CD4-positive, CD25-positive, alpha-beta regulatory T cell (primary cell): ENCODE measurements at regions not wholly inside any gene's neighbourhood (a gene's known extent, or its start where the extent isn't known, plus 50 kb on each side); places are given as distances from the start of the nearest gene placed in this dataset.
"Not testable (repeated sequence)": the region's sequence is repeated elsewhere in the genome, so short reads cannot be mapped to it uniquely, and the experiment has no call there.

Source experiments
- ATAC-seq, 2 donors: fragments of 150-1000 bp; cut with Tn5 transposase; one replicate each; pipeline ENCODE4 v1.10.0; 2021; ENCODE audit warnings: low read depth in 2 of 2, moderate number of reproducible peaks in 2 of 2, moderate library complexity in 1 of 2
- DNase-seq, 3 donors: peaks; one replicate each; pipeline versions ENCODE4 v3.0.0 to v3.0.0-alpha.2; 2012 to 2022; ENCODE audit warnings: mixed read lengths in 1 of 3
- H3K27ac ChIP-seq: one replicate; pipeline ENCODE4 v1.7.0; 2013; ENCODE audit warnings: mild to moderate bottlenecking, low read length; ENCODE audit not compliant: insufficient read depth, poor library complexity, severe bottlenecking
- H3K27me3 ChIP-seq: one replicate; pipeline ENCODE4 v1.7.0; 2013; ENCODE audit warnings: low read length; ENCODE audit not compliant: control insufficient read depth, insufficient read depth
- H3K36me3 ChIP-seq: one replicate; pipeline ENCODE4 v1.7.0; 2013; ENCODE audit warnings: mild to moderate bottlenecking, low read length, moderate library complexity; ENCODE audit not compliant: control insufficient read depth, insufficient read depth
- H3K4me1 ChIP-seq: 2 replicates; pipeline ENCODE4 v1.7.0; 2013; ENCODE audit warnings: mild to moderate bottlenecking, low read length; ENCODE audit not compliant: insufficient read depth, control insufficient read depth, poor library complexity, severe bottlenecking
- H3K4me3 ChIP-seq: one replicate; pipeline ENCODE4 v1.7.0; 2013; ENCODE audit warnings: low read depth, mild to moderate bottlenecking, low read length, moderate library complexity
- H3K9me3 ChIP-seq, 2 experiments: 1 replicate in 1 of 2; 2 replicates in 1 of 2; pipeline ENCODE4 v1.7.0; 2013; ENCODE audit warnings: low read length in 2 of 2, mild to moderate bottlenecking in 1 of 2, moderate library complexity in 1 of 2; ENCODE audit not compliant: control insufficient read depth in 2 of 2
- H3K27ac Mint-ChIP-seq, 3 donors: one replicate each; pipeline ENCODE4 v1.8.0; 2020 to 2022; ENCODE audit warnings: mild to moderate bottlenecking in 3 of 3, mixed read lengths in 3 of 3, moderate library complexity in 2 of 3
- H3K27me3 Mint-ChIP-seq: one replicate; pipeline ENCODE4 v1.8.0; 2022; ENCODE audit warnings: mild to moderate bottlenecking, mixed read lengths
- H3K36me3 Mint-ChIP-seq: one replicate; pipeline ENCODE4 v1.8.0; 2020; ENCODE audit warnings: mixed read lengths
- H3K4me1 Mint-ChIP-seq, 4 donors: one replicate each; pipeline ENCODE4 v1.8.0; 2020 to 2022; ENCODE audit warnings: mixed read lengths in 4 of 4, mild to moderate bottlenecking in 1 of 4
- H3K4me3 Mint-ChIP-seq, 4 donors: one replicate each; pipeline ENCODE4 v1.8.0; 2020 to 2022; ENCODE audit warnings: mild to moderate bottlenecking in 4 of 4, mixed read lengths in 4 of 4, moderate library complexity in 3 of 4
- H3K9me3 Mint-ChIP-seq, 7 donors: one replicate each; pipeline ENCODE4 v1.8.0; 2020 to 2022; ENCODE audit warnings: mixed read lengths in 7 of 7, mild to moderate bottlenecking in 3 of 7, moderate library complexity in 2 of 7

GRCh38 chrX:1086444-1087409 is 125.7 kb downstream of the CRLF2 start:
- H3K36me3 Mint-ChIP-seq: no peaks in the 10 kb centered on the region
- H3K27me3 Mint-ChIP-seq: peaks cover 8% of the 10 kb centered on the region
- no peak overlapping the region for H3K27ac Mint-ChIP-seq
- ATAC-seq: no peak
- H3K4me1 ChIP-seq: no peaks in the 10 kb centered on the region
- no peak for DNase-seq
- no peak overlapping the region for H3K4me3 Mint-ChIP-seq
- H3K36me3 ChIP-seq: no peaks in the 10 kb centered on the region
- H3K4me3 ChIP-seq: no peak overlapping the region
- peaks cover 5 to 25% (median 14%) of the 10 kb centered on the region in 7 donors for H3K9me3 Mint-ChIP-seq
- no peak overlapping the region for H3K27ac ChIP-seq
- H3K4me1 Mint-ChIP-seq: no peaks in the 10 kb centered on the region
- H3K9me3 ChIP-seq: peaks cover 0 to 16% of the 10 kb centered on the region in 2 experiments
- no peaks in the 10 kb centered on the region for H3K27me3 ChIP-seq

GRCh38 chrX:1085871-1086270 is 126.6 kb downstream of the CRLF2 start:
- not testable (repeated sequence) for H3K36me3 Mint-ChIP-seq, H3K4me1 ChIP-seq, ATAC-seq

DNA sequence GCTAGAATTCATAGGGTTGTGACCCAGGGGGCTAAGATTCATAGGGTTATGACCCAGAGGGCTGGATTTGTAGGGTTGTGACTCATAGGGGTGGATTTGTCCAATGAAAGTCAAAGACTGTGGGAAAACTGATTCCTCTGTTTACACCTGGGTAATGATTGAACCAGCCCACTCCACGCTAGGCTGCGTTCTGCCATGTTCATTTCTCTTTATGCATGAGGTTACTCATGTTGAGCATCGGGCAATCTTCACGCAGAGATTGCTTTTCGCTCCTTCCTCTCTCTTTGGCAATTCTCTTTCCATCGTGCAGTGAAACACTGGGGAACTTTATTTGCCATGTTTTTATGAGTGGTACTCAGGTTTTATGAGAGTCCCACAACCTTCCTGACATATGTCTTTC is 127.8 kb downstream of the CRLF2 start:
- no peaks in the 10 kb centered on the region for H3K27me3 ChIP-seq
- no peak overlapping the region for H3K4me3 ChIP-seq
- H3K9me3 ChIP-seq: peaks cover 0 to 16% of the 10 kb centered on the region in 2 experiments
- no peaks in the 10 kb centered on the region for H3K4me1 Mint-ChIP-seq
- no peak for DNase-seq
- ATAC-seq: no peak
- no peak overlapping the region for H3K27ac Mint-ChIP-seq
- peaks cover 8% of the 10 kb centered on the region for H3K27me3 Mint-ChIP-seq
- no peaks in the 10 kb centered on the region for H3K4me1 ChIP-seq
- no peaks in the 10 kb centered on the region for H3K36me3 ChIP-seq
- H3K36me3 Mint-ChIP-seq: no peaks in the 10 kb centered on the region
- H3K9me3 Mint-ChIP-seq: peaks cover 5 to 26% (median 17%) of the 10 kb centered on the region in 7 donors
- H3K27ac ChIP-seq: no peak overlapping the region
- H3K4me3 Mint-ChIP-seq: no peak overlapping the region

More at GRCh38 chrX:1085871-1086270, 126.6 kb downstream of the CRLF2 start:
- H3K27ac ChIP-seq, H3K27ac Mint-ChIP-seq, H3K27me3 ChIP-seq, DNase-seq, H3K4me3 Mint-ChIP-seq, H3K27me3 Mint-ChIP-seq, H3K4me1 Mint-ChIP-seq, H3K36me3 ChIP-seq, H3K4me3 ChIP-seq: not testable (repeated sequence)
- peaks cover 0 to 16% of the 10 kb centered on the region in 2 experiments for H3K9me3 ChIP-seq
- peaks cover 5 to 26% (median 14%) of the 10 kb centered on the region in 7 donors for H3K9me3 Mint-ChIP-seq

- peaks cover 0 to 6% (median 3%) of the 10 kb centered on the region in 4 donors for H3K4me1 Mint-ChIP-seq
- Histone ChIP-seq H3K4me1 (no peaks in the 10 kb centered on the region), H3K4me3 (no peak overlapping the region), H3K36me3 (no peaks in the 10 kb centered on the region), H3K27ac (no peak overlapping the region), H3K27me3 (no peaks in the 10 kb centered on the region), H3K9me3 (peaks cover 0 to 7% of the 10 kb centered on the region in 2 experiments)
- peaks cover 3% of the 10 kb centered on the region for H3K36me3 Mint-ChIP-seq
- H3K4me3 Mint-ChIP-seq: peak overlapping the region; percentile 44 to 73 (median 64)
- H3K27ac Mint-ChIP-seq: peak overlapping the region in 2 of 3 donors; percentile 3 to 48
- peaks cover 0 to 17% (median 4%) of the 10 kb centered on the region in 7 donors for H3K9me3 Mint-ChIP-seq
- peaks cover 20% of the 10 kb centered on the region for H3K27me3 Mint-ChIP-seq
- no peak for DNase-seq
- no peak for ATAC-seq
These were observed 135.4 kb downstream of the CRLF2 start for GRCh38 chrX:1076871-1077651.

DNA sequence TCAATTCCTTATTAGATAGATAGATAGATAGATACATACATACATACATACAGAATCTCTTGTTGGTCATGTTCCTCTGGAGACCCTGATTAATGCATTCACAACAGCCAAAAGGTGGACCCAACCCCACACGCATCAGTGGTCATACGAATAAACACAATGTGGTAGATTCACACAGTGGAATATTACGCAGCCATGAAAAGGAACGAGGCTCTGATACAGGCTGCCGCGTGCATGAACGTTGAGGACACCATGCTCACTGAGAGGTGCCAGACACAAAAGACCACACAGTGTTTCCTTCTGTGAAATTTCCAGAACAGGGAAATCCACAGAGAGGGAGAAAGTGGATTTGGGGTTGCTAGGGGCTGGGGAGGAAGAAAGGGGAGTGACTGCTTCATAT is 136.7 kb downstream of the CRLF2 start:
- ATAC-seq (no peak), DNase-seq (no peak)
- H3K4me3 Mint-ChIP-seq: no peak overlapping the region
- H3K9me3 Mint-ChIP-seq: peaks cover 0 to 15% (median 0%) of the 10 kb centered on the region in 7 donors
- no peaks in the 10 kb centered on the region for H3K27me3 ChIP-seq
- H3K4me3 ChIP-seq: no peak overlapping the region
- peaks cover 20% of the 10 kb centered on the region for H3K27me3 Mint-ChIP-seq
- peaks cover 0 to 7% of the 10 kb centered on the region in 2 experiments for H3K9me3 ChIP-seq
- H3K36me3 Mint-ChIP-seq: peaks cover 3% of the 10 kb centered on the region
- peak overlapping the region in 1 of 3 donors; percentile 60 for H3K27ac Mint-ChIP-seq
- no peaks in the 10 kb centered on the region for H3K4me1 ChIP-seq
- H3K27ac ChIP-seq: no peak overlapping the region
- no peaks in the 10 kb centered on the region for H3K36me3 ChIP-seq
- H3K4me1 Mint-ChIP-seq: peaks cover 0 to 6% (median 3%) of the 10 kb centered on the region in 4 donors

- Mint-ChIP-seq H3K4me3 (no peak overlapping the region), H3K36me3 (peaks cover 3% of the 10 kb centered on the region), H3K9me3 (peaks cover 0 to 15% (median 0%) of the 10 kb centered on the region in 7 donors), H3K27me3 (peaks cover 20% of the 10 kb centered on the region), H3K4me1 (peaks cover 0 to 6% (median 3%) of the 10 kb centered on the region in 4 donors), H3K27ac (peak overlapping the region in 1 of 3 donors; percentile 64)
- Histone ChIP-seq H3K4me3 (no peak overlapping the region), H3K36me3 (no peaks in the 10 kb centered on the region), H3K27ac (no peak overlapping the region), H3K9me3 (peaks cover 0 to 7% of the 10 kb centered on the region in 2 experiments), H3K27me3 (no peaks in the 10 kb centered on the region), H3K4me1 (no peaks in the 10 kb centered on the region)
- ATAC-seq (no peak), DNase-seq (no peak)
These were observed 137.3 kb downstream of the CRLF2 start for GRCh38 chrX:1075156-1075555.

DNA sequence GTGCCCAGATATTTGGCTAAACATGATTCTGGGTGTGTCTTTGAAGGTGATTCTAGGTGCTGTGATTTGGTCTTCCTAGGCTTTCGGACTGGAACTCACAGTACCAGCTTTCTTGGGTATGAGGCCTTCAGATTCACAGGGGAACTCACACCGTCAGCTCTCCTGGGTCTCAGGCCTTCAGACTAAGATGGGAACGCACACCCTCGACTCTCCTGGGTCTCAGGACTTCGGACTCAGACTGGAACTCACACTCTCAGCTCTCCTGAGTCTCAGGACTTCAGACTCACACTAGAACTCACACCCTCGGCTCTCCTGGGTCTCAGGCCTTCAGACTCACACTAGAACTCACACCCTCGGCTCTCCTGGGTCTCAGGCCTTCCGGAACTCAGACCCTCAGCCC is 137.7 kb downstream of the CRLF2 start:
- no peak for DNase-seq
- Histone ChIP-seq H3K27ac (no peak overlapping the region), H3K36me3 (no peaks in the 10 kb centered on the region), H3K27me3 (no peaks in the 10 kb centered on the region), H3K4me1 (no peaks in the 10 kb centered on the region), H3K9me3 (peaks cover 0 to 7% of the 10 kb centered on the region in 2 experiments), H3K4me3 (no peak overlapping the region)
- H3K4me3 Mint-ChIP-seq: peak overlapping the region in 3 of 4 donors; percentile 32 to 50 (median 48)
- peaks cover 20% of the 10 kb centered on the region for H3K27me3 Mint-ChIP-seq
- peak overlapping the region in 1 of 3 donors; percentile 80 for H3K27ac Mint-ChIP-seq
- peaks cover 0 to 6% (median 3%) of the 10 kb centered on the region in 4 donors for H3K4me1 Mint-ChIP-seq
- H3K36me3 Mint-ChIP-seq: peaks cover 3% of the 10 kb centered on the region
- no peak for ATAC-seq
- H3K9me3 Mint-ChIP-seq: peaks cover 0 to 15% (median 0%) of the 10 kb centered on the region in 7 donors
